ENCODE measurements at regions not wholly inside any gene's neighbourhood (a gene's known extent, or its start where the extent isn't known, plus 50 kb on each side); places are given as distances from the start of the nearest gene placed in this dataset.

- dilution Hi-C loops (cut with MboI; ENCODE audit: extremely low pct_ligation_motif_present, low sequenced_read_pairs): no loop called here
- H3K9ac ChIP-seq (ENCODE audit: control insufficient read depth, extremely low read depth, insufficient read depth, low read length): no peak overlapping the region
- no peaks in the 10 kb centered on the region for H3K4me1 ChIP-seq (ENCODE audit: control insufficient read depth, extremely low read depth, insufficient read depth, low read length)
- no peaks in the 10 kb centered on the region for H3K9me3 ChIP-seq (ENCODE audit: control insufficient read depth, low read depth, low read length)
- no peak overlapping the region for H3K4me2 ChIP-seq (ENCODE audit: control insufficient read depth, extremely low read depth, insufficient read depth, low read depth, low read length)
- no peaks in the 10 kb centered on the region for H3K79me2 ChIP-seq (ENCODE audit: control insufficient read depth, insufficient read depth, low read length)
- DNase-seq (ENCODE audit: low read depth, low spot score): no peak
- H4K20me1 ChIP-seq (ENCODE audit: control insufficient read depth, extremely low read depth, insufficient read depth, low read length): no peaks in the 10 kb centered on the region
- H3K27ac ChIP-seq (ENCODE audit: control insufficient read depth, insufficient read depth, low read length): no peak overlapping the region
- H3K27me3 ChIP-seq (ENCODE audit: control insufficient read depth, extremely low read depth, insufficient read depth, low read length): no peaks in the 10 kb centered on the region
- H3K9me1 ChIP-seq (ENCODE audit: control insufficient read depth, extremely low read depth, insufficient read depth, low read length): no peaks in the 10 kb centered on the region
- no peaks in the 10 kb centered on the region for H3K36me3 ChIP-seq (ENCODE audit: control insufficient read depth in 2 of 2, extremely low read depth in 1 of 2, insufficient read depth in 2 of 2, low read length in 2 of 2)
- TF ChIP-seq EZH2 (IDR thresholded peaks at IDR 0.05; ENCODE audit: low read length) (no peak), CTCF (optimal IDR thresholded peaks at IDR 0.05 in 1 of 3, IDR thresholded peaks at IDR 0.05 in 1 of 3, conservative IDR thresholded peaks at IDR 0.05 in 1 of 3; ENCODE audit: extremely low read depth in 1 of 3, insufficient read depth in 2 of 3, low read length in 3 of 3) (no peak)
- no peak for FAIRE-seq
- no peak overlapping the region for H3K4me3 ChIP-seq (ENCODE audit: control insufficient read depth in 2 of 3, extremely low read depth in 1 of 3, insufficient read depth in 2 of 3, low read depth in 1 of 3, low read length in 3 of 3)
- H2AFZ ChIP-seq (ENCODE audit: control insufficient read depth, low read length): no peak overlapping the region
These were observed 2187.5 kb upstream of the ACO1 start for GRCh38 chr9:30196941-30197340.

GRCh38 chr9:30197453-30197852 lies 2187.0 kb upstream of the ACO1 start:
- TF ChIP-seq CTCF (optimal IDR thresholded peaks at IDR 0.05 in 1 of 3, IDR thresholded peaks at IDR 0.05 in 1 of 3, conservative IDR thresholded peaks at IDR 0.05 in 1 of 3; ENCODE audit: extremely low read depth in 1 of 3, insufficient read depth in 2 of 3, low read length in 3 of 3) (no peak), EZH2 (IDR thresholded peaks at IDR 0.05; ENCODE audit: low read length) (no peak)

More at GRCh38 chr9:30197453-30197852, 2187.0 kb upstream of the ACO1 start:
- Histone ChIP-seq H3K79me2 (ENCODE audit: control insufficient read depth, insufficient read depth, low read length) (no peaks in the 10 kb centered on the region), H2AFZ (ENCODE audit: control insufficient read depth, low read length) (no peak overlapping the region), H3K9me1 (ENCODE audit: control insufficient read depth, extremely low read depth, insufficient read depth, low read length) (no peaks in the 10 kb centered on the region), H3K9me3 (ENCODE audit: control insufficient read depth, low read depth, low read length) (no peaks in the 10 kb centered on the region), H3K4me3 (ENCODE audit: control insufficient read depth in 2 of 3, extremely low read depth in 1 of 3, insufficient read depth in 2 of 3, low read depth in 1 of 3, low read length in 3 of 3) (no peak overlapping the region), H3K4me2 (ENCODE audit: control insufficient read depth, extremely low read depth, insufficient read depth, low read depth, low read length) (no peak overlapping the region), H3K27ac (ENCODE audit: control insufficient read depth, insufficient read depth, low read length) (no peak overlapping the region), H4K20me1 (ENCODE audit: control insufficient read depth, extremely low read depth, insufficient read depth, low read length) (no peaks in the 10 kb centered on the region), H3K27me3 (ENCODE audit: control insufficient read depth, extremely low read depth, insufficient read depth, low read length) (no peaks in the 10 kb centered on the region), H3K4me1 (ENCODE audit: control insufficient read depth, extremely low read depth, insufficient read depth, low read length) (no peaks in the 10 kb centered on the region), H3K36me3 (ENCODE audit: control insufficient read depth in 2 of 2, extremely low read depth in 1 of 2, insufficient read depth in 2 of 2, low read length in 2 of 2) (no peaks in the 10 kb centered on the region), H3K9ac (ENCODE audit: control insufficient read depth, extremely low read depth, insufficient read depth, low read length) (no peak overlapping the region)
- dilution Hi-C loops (cut with MboI; ENCODE audit: extremely low pct_ligation_motif_present, low sequenced_read_pairs): no loop called here
- FAIRE-seq (no peak), DNase-seq (ENCODE audit: low read depth, low spot score) (no peak)

Measured in keratinocyte (primary cell).